Lower lobe of right lung (tissue), 2 donors: ENCODE measurements at regions not wholly inside any gene's neighbourhood (a gene's known extent, or its start where the extent isn't known, plus 50 kb on each side); places are given as distances from the start of the nearest gene placed in this dataset.

ENCODE experiments used
- ATAC-seq, 2 donors: fragments of 200-7000 bp; cut with Tn5 transposase; one replicate each; pipeline ENCODE4 v1.9.1; 2020 to 2022; ENCODE audit warnings: mild to moderate bottlenecking in 2 of 2, moderate library complexity in 2 of 2
- DNase-seq: peaks from one replicate; pipeline ENCODE4 v3.0.0-alpha.2; 2020
- H3K27ac ChIP-seq: fragments of 200-600 bp; one replicate; pipeline ENCODE4 v1.8.0; 2022
- H3K27me3 ChIP-seq: fragments of 200-600 bp; one replicate; pipeline ENCODE4 v1.8.0; 2022; ENCODE audit warnings: low read depth
- H3K36me3 ChIP-seq: fragments of 200-600 bp; one replicate; pipeline ENCODE4 v1.8.0; 2022; ENCODE audit warnings: mild to moderate bottlenecking
- H3K4me1 ChIP-seq: fragments of 200-600 bp; one replicate; pipeline ENCODE4 v1.8.0; 2022
- H3K4me3 ChIP-seq: fragments of 200-600 bp; one replicate; pipeline ENCODE4 v1.8.0; 2022; ENCODE audit warnings: mild to moderate bottlenecking
- H3K9me3 ChIP-seq: fragments of 200-600 bp; one replicate; pipeline ENCODE4 v1.8.0; 2022
- intact Hi-C: fragments of 100-400 bp; cut with DNase I; formaldehyde crosslinking; loops from one replicate; pipeline ENCODE4 v1.11.0; 2022
- TF ChIP-seq, protein P1 (sequence below): fragments of 200-600 bp; IDR thresholded peaks from one replicate; pipeline ENCODE4 v1.8.0; 2022; ENCODE audit warnings: antibody characterized with exemption, mild to moderate bottlenecking
- donor health status: DM: no; HTN: yes; CAD: no; lungs with severe emphysema.

DNA sequence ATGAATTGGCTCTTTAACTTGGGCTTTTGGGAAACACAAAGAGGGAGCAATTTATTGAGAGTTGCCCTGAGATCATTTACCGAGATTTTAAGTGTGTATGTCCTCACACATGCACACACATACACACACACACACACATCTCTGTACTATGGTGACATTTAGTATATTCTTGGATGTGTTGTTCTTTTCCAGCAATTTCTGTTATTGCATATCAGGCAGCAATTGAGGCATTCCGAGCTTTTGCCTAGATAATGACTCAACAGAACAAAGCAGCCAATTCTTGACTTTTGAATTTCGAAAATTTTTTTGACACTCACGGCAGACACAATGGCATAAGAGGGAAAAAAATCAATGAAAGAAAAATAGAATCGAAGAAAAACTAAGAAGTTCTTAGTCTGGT is 248.5 kb downstream of the DUSP6 start:
- intact Hi-C loops = no loop called here
- DNase-seq = no peak
- Histone ChIP-seq H3K27ac (no peak overlapping the region), H3K4me1 (no peaks in the 10 kb centered on the region), H3K27me3 (no peaks in the 10 kb centered on the region), H3K36me3 (no peaks in the 10 kb centered on the region), H3K9me3 (no peaks in the 10 kb centered on the region), H3K4me3 (no peak overlapping the region)
- TF ChIP-seq, protein P1, sequence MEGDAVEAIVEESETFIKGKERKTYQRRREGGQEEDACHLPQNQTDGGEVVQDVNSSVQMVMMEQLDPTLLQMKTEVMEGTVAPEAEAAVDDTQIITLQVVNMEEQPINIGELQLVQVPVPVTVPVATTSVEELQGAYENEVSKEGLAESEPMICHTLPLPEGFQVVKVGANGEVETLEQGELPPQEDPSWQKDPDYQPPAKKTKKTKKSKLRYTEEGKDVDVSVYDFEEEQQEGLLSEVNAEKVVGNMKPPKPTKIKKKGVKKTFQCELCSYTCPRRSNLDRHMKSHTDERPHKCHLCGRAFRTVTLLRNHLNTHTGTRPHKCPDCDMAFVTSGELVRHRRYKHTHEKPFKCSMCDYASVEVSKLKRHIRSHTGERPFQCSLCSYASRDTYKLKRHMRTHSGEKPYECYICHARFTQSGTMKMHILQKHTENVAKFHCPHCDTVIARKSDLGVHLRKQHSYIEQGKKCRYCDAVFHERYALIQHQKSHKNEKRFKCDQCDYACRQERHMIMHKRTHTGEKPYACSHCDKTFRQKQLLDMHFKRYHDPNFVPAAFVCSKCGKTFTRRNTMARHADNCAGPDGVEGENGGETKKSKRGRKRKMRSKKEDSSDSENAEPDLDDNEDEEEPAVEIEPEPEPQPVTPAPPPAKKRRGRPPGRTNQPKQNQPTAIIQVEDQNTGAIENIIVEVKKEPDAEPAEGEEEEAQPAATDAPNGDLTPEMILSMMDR = no peak
- ATAC-seq = no peak

DNA sequence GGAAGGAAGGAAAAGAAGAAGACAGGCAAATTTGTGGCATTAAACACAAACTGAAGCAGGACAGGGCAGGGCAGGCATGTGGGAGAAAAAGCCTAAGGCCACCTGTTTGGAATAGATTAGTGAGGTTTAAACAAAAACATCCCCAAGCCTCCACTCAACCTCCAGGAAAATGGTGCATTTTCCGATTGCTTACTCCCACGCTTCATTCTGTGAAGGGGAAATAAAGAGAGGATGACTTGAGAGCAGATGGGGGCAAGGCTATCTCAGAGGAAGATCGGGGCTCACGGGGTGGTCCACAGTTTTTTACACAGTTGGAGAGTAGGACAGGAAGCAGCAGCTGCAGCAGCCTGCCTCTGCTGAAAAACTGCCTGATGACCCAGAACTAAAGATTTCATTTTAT is 250.9 kb downstream of the DUSP6 start:
- Histone ChIP-seq H3K27ac (no peak overlapping the region), H3K27me3 (no peaks in the 10 kb centered on the region), H3K36me3 (no peaks in the 10 kb centered on the region), H3K9me3 (no peaks in the 10 kb centered on the region), H3K4me3 (no peak overlapping the region), H3K4me1 (no peaks in the 10 kb centered on the region)
- intact Hi-C loops = no loop called here
- DNase-seq (no peak), ATAC-seq (no peak)
- TF ChIP-seq, protein P1 = no peak

DNA sequence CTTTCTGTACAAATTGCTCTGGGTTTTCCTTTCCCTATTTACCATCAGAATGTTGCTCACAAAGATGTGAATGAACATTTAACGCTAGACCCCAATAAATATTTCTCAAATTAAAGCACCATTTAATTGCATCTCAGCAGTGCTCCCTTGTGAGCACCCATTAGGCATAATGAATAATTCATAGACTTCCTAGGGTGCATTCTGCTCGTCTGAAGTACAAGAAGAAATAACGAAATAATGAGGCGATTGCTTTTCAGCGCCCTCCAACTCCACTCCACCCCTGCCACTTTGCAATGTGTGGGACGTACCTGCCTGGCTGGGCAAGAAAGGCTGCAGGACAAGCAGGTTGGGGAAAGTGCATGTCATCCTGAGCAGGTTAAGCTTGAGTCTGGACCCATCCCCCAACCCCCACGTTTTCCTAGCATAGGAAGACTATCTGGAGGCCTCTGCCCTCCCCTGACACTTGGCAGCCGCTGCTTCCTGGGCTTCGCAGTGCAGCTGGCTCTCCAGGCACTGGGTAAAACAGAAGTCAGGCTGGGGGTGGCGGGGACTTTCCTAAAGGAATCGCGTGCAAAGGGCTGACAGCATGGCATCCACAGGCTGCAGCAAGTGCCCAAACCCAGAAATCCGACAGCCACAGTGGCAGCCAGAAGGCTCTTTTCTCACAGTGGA is 253.7 kb downstream of the DUSP6 start:
- DNase-seq = no peak
- H3K9me3 ChIP-seq = no peaks in the 10 kb centered on the region
- H3K4me1 ChIP-seq = no peaks in the 10 kb centered on the region
- no peaks in the 10 kb centered on the region for H3K36me3 ChIP-seq
- H3K27ac ChIP-seq = no peak overlapping the region
- H3K4me3 ChIP-seq = no peak overlapping the region
- no peak for ATAC-seq
- TF ChIP-seq, protein P1 = no peak
- intact Hi-C loops = no loop called here
- no peaks in the 10 kb centered on the region for H3K27me3 ChIP-seq

DNA sequence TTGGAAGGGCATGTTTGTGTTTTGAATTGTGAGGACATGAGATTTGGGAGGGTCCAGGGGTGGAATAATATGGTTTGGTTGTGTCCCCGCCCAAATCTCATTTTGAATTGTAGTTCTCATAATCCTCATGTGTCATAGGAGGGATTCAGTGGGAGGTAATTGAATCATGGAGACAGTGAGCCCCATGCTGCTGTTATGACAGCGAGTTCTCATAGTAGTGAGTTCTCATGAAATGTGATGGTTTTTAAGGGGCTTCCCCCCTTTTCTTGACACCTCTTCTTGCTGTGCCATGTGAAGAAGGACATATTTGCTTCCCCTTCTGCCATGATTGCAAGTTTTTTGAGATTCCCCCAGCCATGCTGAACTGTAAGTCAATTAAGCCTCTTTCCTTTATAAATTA is 260.0 kb downstream of the DUSP6 start:
- ATAC-seq (no peak), DNase-seq (no peak)
- intact Hi-C loops = no loop called here
- Histone ChIP-seq H3K4me3 (no peak overlapping the region), H3K27ac (no peak overlapping the region), H3K27me3 (no peaks in the 10 kb centered on the region), H3K36me3 (no peaks in the 10 kb centered on the region), H3K4me1 (peaks cover 2% of the 10 kb centered on the region), H3K9me3 (peaks cover 5% of the 10 kb centered on the region)
- TF ChIP-seq, protein P1 = no peak

DNA sequence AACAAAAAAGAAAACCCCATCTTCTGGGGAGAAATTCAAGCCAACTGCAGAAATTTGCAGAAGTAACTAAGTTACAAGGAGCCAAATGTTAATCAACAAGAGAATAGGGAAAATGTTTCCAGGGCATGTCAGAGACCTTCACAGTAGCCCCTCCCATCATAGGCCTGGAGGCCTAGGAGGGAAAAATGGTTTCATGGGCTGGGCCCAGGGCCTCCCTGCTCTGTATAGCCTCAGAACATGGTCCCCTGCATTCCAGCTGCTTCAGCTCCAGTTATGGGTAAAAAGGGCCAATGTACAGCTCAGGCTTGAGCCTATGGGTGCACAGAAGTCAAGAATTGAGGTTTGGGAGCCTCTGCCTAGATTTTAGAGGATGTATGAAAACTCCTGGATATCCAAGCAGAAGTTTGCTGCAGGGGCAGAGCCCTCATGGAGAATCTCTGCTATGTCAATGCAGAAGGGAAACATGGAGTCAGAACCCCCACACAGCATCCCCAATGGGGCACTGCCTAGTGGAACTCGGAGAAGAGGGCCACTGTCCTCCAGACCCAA is 260.9 kb downstream of the DUSP6 start:
- Histone ChIP-seq H3K9me3 (peaks cover 5% of the 10 kb centered on the region), H3K27me3 (no peaks in the 10 kb centered on the region), H3K36me3 (no peaks in the 10 kb centered on the region), H3K4me1 (peaks cover 5% of the 10 kb centered on the region), H3K4me3 (no peak overlapping the region), H3K27ac (no peak overlapping the region)
- no peak for ATAC-seq
- TF ChIP-seq, protein P1 = no peak
- intact Hi-C loops = no loop called here
- no peak for DNase-seq
